ENCODE measurements at regions not wholly inside any gene's neighbourhood (a gene's known extent, or its start where the extent isn't known, plus 50 kb on each side); places are given as distances from the start of the nearest gene placed in this dataset.

- no peaks in the 10 kb centered on the region for H3K9me3 ChIP-seq
- intact Hi-C loops (cut with DNase I): no loop called here
- H3K9ac ChIP-seq (ENCODE audit: low read depth in 2 of 2, low read length in 2 of 2): no peak overlapping the region
- no peaks in the 10 kb centered on the region for H3K27me3 ChIP-seq
- no peak for TF ChIP-seq CTCF (IDR thresholded peaks at IDR 0.05)
- H3K36me3 ChIP-seq: no peaks in the 10 kb centered on the region
- no peak overlapping the region for H3K27ac ChIP-seq
- no peak overlapping the region for H3K4me3 ChIP-seq
- no peak for DNase-seq
- no peaks in the 10 kb centered on the region for H3K4me1 ChIP-seq
Observed at GRCh38 chr6:23752414-23752813, 373.6 kb upstream of the NRSN1 start.

DNA sequence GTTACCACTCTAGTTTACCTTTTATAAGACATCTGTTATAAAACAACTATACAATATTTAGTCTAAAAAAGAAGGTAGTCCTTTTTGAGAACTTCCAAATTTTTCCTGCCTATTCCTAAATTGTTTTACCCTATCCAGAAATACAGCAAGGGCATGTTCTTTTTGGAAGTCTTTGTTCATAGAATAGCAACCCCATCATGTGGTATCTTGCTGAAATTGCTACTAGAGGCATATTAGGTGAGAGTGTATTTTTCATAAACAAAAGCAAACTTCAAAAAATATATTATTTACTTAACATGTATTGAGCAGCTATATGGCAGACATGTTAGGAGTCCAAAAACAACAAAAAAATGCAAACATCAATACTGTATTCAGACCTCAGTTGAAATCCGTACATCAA is 371.8 kb upstream of the NRSN1 start:
- Histone ChIP-seq H3K9me3 (no peaks in the 10 kb centered on the region), H3K4me3 (no peak overlapping the region), H3K27ac (no peak overlapping the region), H3K27me3 (no peaks in the 10 kb centered on the region), H3K4me1 (no peaks in the 10 kb centered on the region), H3K36me3 (no peaks in the 10 kb centered on the region), H3K9ac (ENCODE audit: low read depth in 2 of 2, low read length in 2 of 2) (no peak overlapping the region)
- DNase-seq: no peak
- no peak for TF ChIP-seq CTCF (IDR thresholded peaks at IDR 0.05)
- intact Hi-C loops (cut with DNase I): no loop called here

- intact Hi-C loops (cut with DNase I): no loop called here
- no peak for DNase-seq
- no peak for TF ChIP-seq CTCF (IDR thresholded peaks at IDR 0.05)
- no peaks in the 10 kb centered on the region for H3K9me3 ChIP-seq
- no peaks in the 10 kb centered on the region for H3K4me1 ChIP-seq
- H3K27me3 ChIP-seq: no peaks in the 10 kb centered on the region
- no peak overlapping the region for H3K27ac ChIP-seq
- no peak overlapping the region for H3K4me3 ChIP-seq
- H3K36me3 ChIP-seq: no peaks in the 10 kb centered on the region
- H3K9ac ChIP-seq (ENCODE audit: low read depth in 2 of 2, low read length in 2 of 2): no peak overlapping the region
Observed at GRCh38 chr6:23775127-23775526, 350.9 kb upstream of the NRSN1 start.

DNA sequence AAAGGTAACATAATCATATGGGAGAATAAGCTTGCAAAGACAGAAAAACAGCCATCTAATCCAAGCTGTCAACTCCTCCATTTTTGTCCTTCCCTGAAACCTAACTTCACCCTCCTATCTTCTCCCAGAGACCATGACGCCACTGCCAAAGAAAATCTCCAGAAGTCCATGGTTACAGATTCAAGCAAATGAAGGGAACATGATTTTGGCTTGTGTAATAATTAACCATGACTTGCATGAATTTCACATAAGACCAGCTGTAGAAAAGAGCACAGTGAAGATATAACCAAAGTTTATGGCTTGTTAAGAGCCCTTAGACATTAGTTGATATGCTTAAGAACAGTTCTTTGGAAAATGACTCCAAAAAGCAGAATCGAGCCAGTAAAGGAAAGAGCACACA is 342.1 kb upstream of the NRSN1 start:
- Histone ChIP-seq H3K4me3 (no peak overlapping the region), H3K4me1 (no peaks in the 10 kb centered on the region), H3K9ac (ENCODE audit: low read depth in 2 of 2, low read length in 2 of 2) (no peak overlapping the region), H3K27me3 (no peaks in the 10 kb centered on the region), H3K9me3 (no peaks in the 10 kb centered on the region), H3K36me3 (no peaks in the 10 kb centered on the region), H3K27ac (no peak overlapping the region)
- no peak for DNase-seq
- intact Hi-C loops (cut with DNase I): no loop called here
- TF ChIP-seq CTCF (IDR thresholded peaks at IDR 0.05): no peak

- Histone ChIP-seq H3K27me3 (no peaks in the 10 kb centered on the region), H3K9ac (ENCODE audit: low read depth in 2 of 2, low read length in 2 of 2) (no peak overlapping the region), H3K4me3 (no peak overlapping the region), H3K27ac (no peak overlapping the region), H3K4me1 (no peaks in the 10 kb centered on the region), H3K36me3 (no peaks in the 10 kb centered on the region), H3K9me3 (no peaks in the 10 kb centered on the region)
- no peak for DNase-seq
- intact Hi-C loops (cut with DNase I): no loop called here
- TF ChIP-seq CTCF (IDR thresholded peaks at IDR 0.05): no peak
Observed at GRCh38 chr6:23784301-23784919, 341.6 kb upstream of the NRSN1 start.
